Naive thymus-derived CD8-positive, alpha-beta T cell (primary cell): ENCODE measurements at regions not wholly inside any gene's neighbourhood (a gene's known extent, or its start where the extent isn't known, plus 50 kb on each side); places are given as distances from the start of the nearest gene placed in this dataset.
"Not testable (repeated sequence)": the region's sequence is repeated elsewhere in the genome, so short reads cannot be mapped to it uniquely, and the experiment has no call there.

Source experiments
- ATAC-seq, 2 donors: fragments of 150-1000 bp; cut with Tn5 transposase in 1 of 2; sonication (Bioruptor Pico), chemical (Tn5 transposase) in 1 of 2; 1 replicate in 1 of 2; 2 replicates in 1 of 2; pipeline ENCODE4 v1.10.0; 2021; ENCODE audit warnings: mild to moderate bottlenecking in 2 of 2, moderate library complexity in 2 of 2
- POLR2A ChIA-PET: fragments of 350-600 bp; sonication (Branson Sonifier 250); formaldehyde crosslinking; loops from one replicate; lab custom pipeline; 2021; ENCODE audit warnings: antibody characterized with exemption; lab: Charles Lee
- DNase-seq, 10 donors: peaks; one replicate each; pipeline versions ENCODE4 v3.0.0 to v3.0.0-alpha.2; 2020 to 2022
- H3K27ac Mint-ChIP-seq, 10 donors: one replicate each; pipeline ENCODE4 v1.8.0; 2020 to 2022; ENCODE audit warnings: mild to moderate bottlenecking in 10 of 10, mixed read lengths in 10 of 10, moderate library complexity in 4 of 10, inconsistent platforms in 1 of 10
- H3K27me3 Mint-ChIP-seq, 5 donors: one replicate each; pipeline ENCODE4 v1.8.0; 2021 to 2022; ENCODE audit warnings: mixed read lengths in 5 of 5
- H3K36me3 Mint-ChIP-seq, 3 donors: one replicate each; pipeline ENCODE4 v1.8.0; 2020 to 2022; ENCODE audit warnings: mixed read lengths in 3 of 3, mild to moderate bottlenecking in 2 of 3, inconsistent platforms in 1 of 3
- H3K4me1 Mint-ChIP-seq, 4 donors: one replicate each; pipeline ENCODE4 v1.8.0; 2021 to 2022; ENCODE audit warnings: mixed read lengths in 4 of 4
- H3K4me3 Mint-ChIP-seq, 10 donors: one replicate each; pipeline ENCODE4 v1.8.0; 2020 to 2022; ENCODE audit warnings: mild to moderate bottlenecking in 10 of 10, mixed read lengths in 10 of 10, moderate library complexity in 6 of 10, inconsistent platforms in 1 of 10
- H3K9me3 Mint-ChIP-seq, 9 donors: one replicate each; pipeline ENCODE4 v1.8.0; 2020 to 2022; ENCODE audit warnings: mixed read lengths in 9 of 9, mild to moderate bottlenecking in 3 of 9, inconsistent platforms in 1 of 9, moderate library complexity in 1 of 9

DNA sequence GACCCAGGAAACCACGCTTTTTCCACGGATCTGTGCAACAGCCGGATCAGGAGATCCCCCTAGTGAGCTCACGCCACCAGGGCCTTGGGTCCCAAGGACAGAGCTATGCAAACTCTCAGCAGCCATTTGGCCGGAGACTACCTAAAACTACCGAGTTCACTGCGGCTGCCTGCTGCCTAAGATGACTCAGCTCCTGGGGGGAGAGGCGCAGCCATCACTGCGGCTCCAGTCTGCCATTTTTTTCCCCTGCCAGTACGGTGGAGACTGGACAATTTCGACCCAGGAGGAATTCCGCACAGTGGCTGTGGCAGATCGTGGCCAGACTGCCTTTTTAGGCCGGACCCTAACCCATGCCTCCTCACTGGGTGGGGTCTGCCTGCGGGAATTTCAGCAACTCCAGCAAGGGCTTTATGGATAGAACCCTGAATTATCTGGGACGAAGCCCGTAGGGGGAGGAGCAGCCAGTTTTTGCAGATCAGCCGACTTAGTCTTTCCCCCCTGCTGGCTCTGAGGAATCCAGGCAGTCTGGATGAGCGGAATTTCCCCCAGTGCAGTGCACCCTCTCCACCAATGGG, 424.9 kb upstream of the UBE2E3 start:
- H3K27me3 Mint-ChIP-seq = peaks cover 0 to 13% (median 3%) of the 10 kb centered on the region in 5 donors
- no peaks in the 10 kb centered on the region for H3K36me3 Mint-ChIP-seq

GRCh38 chr2:180554330-180554729, 426.1 kb upstream of the UBE2E3 start:
- Mint-ChIP-seq H3K9me3 (peaks cover 0 to 10% (median 3%) of the 10 kb centered on the region in 9 donors), H3K27ac (no peak overlapping the region), H3K27me3 (peaks cover 0 to 8% (median 3%) of the 10 kb centered on the region in 5 donors), H3K4me3 (no peak overlapping the region), H3K36me3 (no peaks in the 10 kb centered on the region), H3K4me1 (no peaks in the 10 kb centered on the region)
- no peak for DNase-seq
- no peak for ATAC-seq
- POLR2A ChIA-PET = no interaction called here

More for the DNA sequence above, 424.9 kb upstream of the UBE2E3 start:
- ATAC-seq (no peak), DNase-seq (no peak)
- no peak overlapping the region for H3K27ac Mint-ChIP-seq
- H3K4me1 Mint-ChIP-seq = no peaks in the 10 kb centered on the region
- peaks cover 0 to 10% (median 3%) of the 10 kb centered on the region in 9 donors for H3K9me3 Mint-ChIP-seq
- no peak overlapping the region for H3K4me3 Mint-ChIP-seq
- POLR2A ChIA-PET = no interaction called here

DNA sequence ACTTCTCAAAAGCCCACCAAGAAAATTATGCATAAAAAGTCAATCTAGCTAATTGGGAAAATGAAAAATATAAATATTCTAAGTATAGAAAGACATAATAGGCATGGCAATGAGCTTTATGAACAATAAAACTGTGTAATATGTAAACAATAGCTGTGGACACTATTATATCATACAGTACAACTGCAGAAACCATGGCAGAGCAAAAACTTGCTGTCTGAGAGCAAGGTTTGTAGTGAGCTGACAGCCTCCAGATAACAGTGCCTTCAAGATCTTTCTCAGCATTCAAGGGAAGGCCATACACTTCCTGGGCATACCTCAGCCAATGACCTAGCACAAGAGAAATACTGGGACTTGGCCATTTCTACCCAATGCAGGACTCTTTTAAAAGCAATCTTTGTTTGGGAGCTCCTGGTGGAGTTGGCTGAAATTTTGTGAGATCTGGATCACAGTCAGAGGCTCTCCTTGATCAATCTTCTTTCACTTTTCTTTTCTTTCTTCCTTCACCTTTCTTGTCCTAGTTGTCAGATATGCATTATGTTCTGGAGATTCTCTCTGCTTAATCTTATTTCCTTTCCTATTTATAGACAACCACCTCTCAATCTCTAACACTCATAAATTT, 427.2 kb upstream of the UBE2E3 start:
- peaks cover 0 to 10% (median 3%) of the 10 kb centered on the region in 9 donors for H3K9me3 Mint-ChIP-seq
- no peaks in the 10 kb centered on the region for H3K36me3 Mint-ChIP-seq
- no peak for DNase-seq
- POLR2A ChIA-PET = no interaction called here
- H3K4me3 Mint-ChIP-seq = no peak overlapping the region
- no peak overlapping the region for H3K27ac Mint-ChIP-seq
- ATAC-seq = no peak
- peaks cover 0 to 5% (median 0%) of the 10 kb centered on the region in 5 donors for H3K27me3 Mint-ChIP-seq
- no peaks in the 10 kb centered on the region for H3K4me1 Mint-ChIP-seq

- H3K9me3 Mint-ChIP-seq = peaks cover 0 to 12% (median 0%) of the 10 kb centered on the region in 9 donors
- H3K27me3 Mint-ChIP-seq = peaks cover 0 to 11% (median 5%) of the 10 kb centered on the region in 5 donors
- no peaks in the 10 kb centered on the region for H3K4me1 Mint-ChIP-seq
- no peak overlapping the region for H3K27ac Mint-ChIP-seq
- H3K36me3 Mint-ChIP-seq = peaks cover 0 to 4% (median 0%) of the 10 kb centered on the region in 3 donors
- POLR2A ChIA-PET = no interaction called here
- no peak for DNase-seq
- no peak overlapping the region for H3K4me3 Mint-ChIP-seq
- no peak for ATAC-seq
Observed at GRCh38 chr2:180542511-180542910, 437.9 kb upstream of the UBE2E3 start.

- H3K36me3 Mint-ChIP-seq = peaks cover 0 to 3% (median 0%) of the 10 kb centered on the region in 3 donors
- POLR2A ChIA-PET = no interaction called here
- ATAC-seq (no peak), DNase-seq (no peak)
- no peaks in the 10 kb centered on the region for H3K4me1 Mint-ChIP-seq
- H3K27me3 Mint-ChIP-seq = peaks cover 0 to 8% (median 3%) of the 10 kb centered on the region in 5 donors
- no peak overlapping the region for H3K27ac Mint-ChIP-seq
- H3K4me3 Mint-ChIP-seq = no peak overlapping the region
- peaks cover 0 to 12% (median 0%) of the 10 kb centered on the region in 9 donors for H3K9me3 Mint-ChIP-seq
Observed at GRCh38 chr2:180540761-180541160, 439.6 kb upstream of the UBE2E3 start.

DNA sequence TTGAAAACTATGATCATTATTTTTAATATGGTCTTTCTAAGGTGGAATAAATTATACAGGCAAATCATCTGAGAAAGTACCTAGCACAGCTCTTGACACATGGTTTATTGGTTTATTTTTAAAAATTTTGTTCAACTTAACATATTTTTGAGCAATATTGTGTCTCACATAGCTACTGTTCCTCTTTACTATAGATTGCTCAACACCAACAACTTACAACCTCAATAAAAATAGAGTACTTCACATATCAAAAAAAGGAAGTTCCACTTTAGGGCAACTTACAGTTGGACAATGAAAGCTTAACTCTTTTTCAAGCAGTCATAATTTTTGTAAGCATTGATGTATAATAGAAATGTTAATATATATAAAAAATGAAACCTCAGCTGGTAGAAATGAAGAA, 440.9 kb upstream of the UBE2E3 start:
- DNase-seq (no peak), ATAC-seq (no peak)
- Mint-ChIP-seq H3K36me3 (no peaks in the 10 kb centered on the region), H3K4me1 (no peaks in the 10 kb centered on the region), H3K27ac (no peak overlapping the region), H3K9me3 (peaks cover 0 to 12% (median 0%) of the 10 kb centered on the region in 9 donors), H3K27me3 (peaks cover 0 to 8% (median 3%) of the 10 kb centered on the region in 5 donors), H3K4me3 (no peak overlapping the region)
- POLR2A ChIA-PET = no interaction called here

GRCh38 chr2:180535289-180535688, 445.1 kb upstream of the UBE2E3 start:
- DNase-seq (no peak), ATAC-seq (no peak)
- Mint-ChIP-seq H3K9me3 (no peaks in the 10 kb centered on the region), H3K36me3 (no peaks in the 10 kb centered on the region), H3K27me3 (peaks cover 0 to 13% (median 2%) of the 10 kb centered on the region in 5 donors), H3K4me1 (no peaks in the 10 kb centered on the region), H3K4me3 (no peak overlapping the region), H3K27ac (no peak overlapping the region)
- POLR2A ChIA-PET = no interaction called here

DNA sequence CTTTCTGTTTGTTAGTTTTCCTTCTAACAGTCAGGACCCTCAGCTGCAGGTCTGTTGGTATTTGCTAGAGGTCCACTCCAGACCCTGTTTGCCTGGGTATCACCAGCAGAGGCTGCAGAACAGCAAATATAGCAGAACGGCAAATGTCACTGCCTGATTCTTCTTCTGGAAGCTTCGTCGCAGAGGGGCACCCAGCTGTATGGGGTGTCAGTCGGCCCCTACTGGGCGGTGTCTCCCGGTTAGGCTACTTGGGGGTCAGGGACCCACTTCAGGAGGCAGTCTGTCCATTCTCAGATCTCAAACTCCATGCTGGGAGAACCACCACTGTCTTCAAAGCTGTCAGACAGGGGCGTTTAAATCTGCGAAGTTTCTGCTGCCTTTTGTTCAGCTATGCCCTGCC, 448.6 kb upstream of the UBE2E3 start:
- H3K27me3 Mint-ChIP-seq = peaks cover 0 to 21% (median 2%) of the 10 kb centered on the region in 5 donors
- H3K4me1 Mint-ChIP-seq, POLR2A ChIA-PET, H3K36me3 Mint-ChIP-seq, H3K27ac Mint-ChIP-seq, DNase-seq, H3K4me3 Mint-ChIP-seq, ATAC-seq, H3K9me3 Mint-ChIP-seq: not testable (repeated sequence)

- no peak for DNase-seq
- POLR2A ChIA-PET = no interaction called here
- Mint-ChIP-seq H3K36me3 (no peaks in the 10 kb centered on the region), H3K27me3 (peaks cover 0 to 12% (median 0%) of the 10 kb centered on the region in 5 donors), H3K4me1 (no peaks in the 10 kb centered on the region), H3K27ac (peak overlapping the region in 1 of 10 donors; percentile 45), H3K9me3 (peaks cover 0 to 4% (median 0%) of the 10 kb centered on the region in 9 donors), H3K4me3 (no peak overlapping the region)
- no peak for ATAC-seq
Observed at GRCh38 chr2:180524499-180524898, 455.9 kb upstream of the UBE2E3 start.

DNA sequence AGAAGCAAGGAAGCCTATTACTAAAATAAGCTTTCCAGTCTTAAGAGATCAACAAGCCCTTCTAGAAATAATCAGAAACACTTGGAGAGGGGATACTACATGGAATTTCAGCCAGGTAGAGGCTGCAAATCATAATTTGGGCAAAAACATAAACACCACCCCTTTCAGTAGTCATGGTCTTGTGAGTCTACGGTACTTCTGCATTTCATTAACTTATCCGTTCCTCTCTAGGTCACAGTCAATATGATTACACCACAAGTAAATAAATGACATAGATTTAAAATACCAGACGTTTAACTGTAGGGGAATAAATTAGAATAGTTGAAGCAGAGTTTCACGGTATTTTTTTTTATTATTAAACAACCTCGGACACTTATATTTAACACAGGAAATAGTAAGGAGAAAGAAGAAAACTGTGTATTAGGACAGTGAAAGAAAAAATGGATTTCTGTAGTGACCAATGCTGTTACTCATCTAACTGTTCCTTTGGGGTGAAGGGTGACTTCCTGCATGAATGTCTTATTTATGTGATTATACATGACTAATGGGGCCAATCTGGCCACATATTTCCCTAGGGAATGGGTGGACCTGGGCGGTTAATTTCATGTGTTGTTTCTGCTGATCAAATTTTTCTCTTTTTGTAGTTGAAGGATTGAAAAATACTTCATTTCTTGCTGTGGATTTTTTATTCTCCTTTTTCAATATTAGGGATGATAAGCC, 456.6 kb upstream of the UBE2E3 start:
- POLR2A ChIA-PET = no interaction called here
- Mint-ChIP-seq H3K27me3 (peaks cover 0 to 10% (median 0%) of the 10 kb centered on the region in 5 donors), H3K4me3 (no peak overlapping the region), H3K27ac (no peak overlapping the region), H3K9me3 (peaks cover 0 to 4% (median 0%) of the 10 kb centered on the region in 9 donors), H3K36me3 (no peaks in the 10 kb centered on the region), H3K4me1 (no peaks in the 10 kb centered on the region)
- DNase-seq = no peak
- ATAC-seq = no peak

DNA sequence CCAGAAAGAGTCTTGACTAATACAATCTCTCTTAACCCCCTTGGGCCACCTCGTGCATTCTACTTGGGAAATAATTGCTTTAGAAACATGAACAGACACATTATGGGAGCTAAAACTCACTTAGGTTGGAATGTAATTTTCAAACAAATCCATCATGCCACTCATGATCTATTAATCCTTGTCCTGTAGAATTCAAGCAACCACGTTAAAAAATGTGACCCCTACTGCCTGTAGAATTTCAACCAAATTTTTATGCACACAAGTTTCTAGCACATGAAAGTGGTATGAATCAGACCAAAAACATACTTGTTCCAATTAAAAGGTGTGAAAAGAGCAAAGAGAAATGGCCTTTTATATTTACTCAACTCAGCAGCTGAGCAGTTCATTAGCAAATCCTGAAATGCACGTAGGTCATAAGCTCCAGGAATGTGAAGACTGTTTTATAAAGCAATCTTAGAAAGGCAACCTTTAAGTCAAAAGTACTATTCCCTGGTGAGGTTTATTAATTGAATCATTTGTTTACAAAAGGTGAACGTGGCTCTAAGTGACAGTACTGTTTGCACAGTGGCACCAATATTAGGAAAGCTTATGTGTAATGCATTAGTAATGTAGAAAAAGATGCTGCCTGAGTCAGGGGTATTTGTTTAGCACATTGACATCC, 459.4 kb upstream of the UBE2E3 start:
- no peak overlapping the region for H3K4me3 Mint-ChIP-seq
- POLR2A ChIA-PET = no interaction called here
- H3K36me3 Mint-ChIP-seq = no peaks in the 10 kb centered on the region

GRCh38 chr2:180520206-180520605, 460.2 kb upstream of the UBE2E3 start:
- Mint-ChIP-seq H3K9me3 (peaks cover 0 to 3% (median 0%) of the 10 kb centered on the region in 9 donors), H3K27me3 (peaks cover 0 to 11% (median 0%) of the 10 kb centered on the region in 5 donors), H3K4me3 (no peak overlapping the region), H3K36me3 (no peaks in the 10 kb centered on the region), H3K4me1 (no peaks in the 10 kb centered on the region), H3K27ac (no peak overlapping the region)
- DNase-seq = no peak
- ATAC-seq = no peak
- POLR2A ChIA-PET = no interaction called here

More for the DNA sequence above, 459.4 kb upstream of the UBE2E3 start:
- H3K9me3 Mint-ChIP-seq = peaks cover 0 to 3% (median 0%) of the 10 kb centered on the region in 9 donors
- ATAC-seq (no peak), DNase-seq (no peak)
- H3K27me3 Mint-ChIP-seq = peaks cover 0 to 11% (median 0%) of the 10 kb centered on the region in 5 donors
- H3K27ac Mint-ChIP-seq = no peak overlapping the region
- no peaks in the 10 kb centered on the region for H3K4me1 Mint-ChIP-seq

GRCh38 chr2:180519276-180519675, 461.1 kb upstream of the UBE2E3 start:
- no peaks in the 10 kb centered on the region for H3K4me1 Mint-ChIP-seq
- no peaks in the 10 kb centered on the region for H3K36me3 Mint-ChIP-seq
- H3K4me3 Mint-ChIP-seq = no peak overlapping the region
- DNase-seq = no peak
- POLR2A ChIA-PET = no interaction called here
- H3K27me3 Mint-ChIP-seq = peaks cover 0 to 8% (median 0%) of the 10 kb centered on the region in 5 donors
- H3K27ac Mint-ChIP-seq = no peak overlapping the region
- ATAC-seq = no peak
- H3K9me3 Mint-ChIP-seq = no peaks in the 10 kb centered on the region
